Fibroblast of lung (primary cell): ENCODE measurements at regions not wholly inside any gene's neighbourhood (a gene's known extent, or its start where the extent isn't known, plus 50 kb on each side); places are given as distances from the start of the nearest gene placed in this dataset.

Source experiments
- CTCF ChIP-seq, 2 donors: IDR thresholded peaks in 1 of 2; conservative IDR thresholded peaks in 1 of 2; 1 replicate in 1 of 2; 2 replicates in 1 of 2; pipeline ENCODE4 v1.5.1; 2011 to 2012; ENCODE audit warnings: low read length in 2 of 2, control low read depth in 1 of 2, inconsistent platforms in 1 of 2, low read depth in 1 of 2, mild to moderate bottlenecking in 1 of 2
- EZH2 ChIP-seq: IDR thresholded peaks from 2 replicates; pipeline ENCODE4 v1.5.1; 2012; ENCODE audit warnings: low read length, control low read depth, mild to moderate bottlenecking; ENCODE audit errors: missing control alignments

GRCh38 chr5:123266365-123266764 lies 156.8 kb downstream of the CEP120 start:
- no peak for TF ChIP-seq CTCF (conservative IDR thresholded peaks at IDR 0.05 in 1 of 2, IDR thresholded peaks at IDR 0.05 in 1 of 2; ENCODE audit: low read depth in 1 of 2, low read length in 2 of 2)
- no peak for TF ChIP-seq EZH2
